OCI-LY1 (cell line): ENCODE measurements at regions not wholly inside any gene's neighbourhood (a gene's known extent, or its start where the extent isn't known, plus 50 kb on each side); places are given as distances from the start of the nearest gene placed in this dataset.

Experiments used
- H2AFZ ChIP-seq: fragments of 200-600 bp; sonication (generic), shearing (Covaris generic); 2 replicates; pipeline ENCODE4 v1.6.0; 2014; ENCODE audit warnings: antibody characterized with exemption, mild to moderate bottlenecking, low read length
- H3F3A ChIP-seq: fragments of 200-600 bp; sonication (generic), shearing (Covaris generic); 2 replicates; pipeline ENCODE4 v1.6.0; 2014; ENCODE audit warnings: mild to moderate bottlenecking, antibody characterized with exemption, low read length, moderate library complexity; ENCODE audit not compliant: insufficient read depth
- H3K27ac ChIP-seq: fragments of 200-600 bp; sonication (generic); 2 replicates; pipeline ENCODE4 v1.5.1; 2014; ENCODE audit warnings: low read length, mixed run types, mild to moderate bottlenecking, low read depth; ENCODE audit not compliant: poor library complexity, severe bottlenecking
- H3K27me3 ChIP-seq: fragments of 200-600 bp; sonication (generic); 2 replicates; pipeline ENCODE4 v1.6.0; 2014; ENCODE audit warnings: antibody characterized with exemption, mild to moderate bottlenecking, low read length, moderate library complexity; ENCODE audit not compliant: insufficient read depth
- H3K36me3 ChIP-seq: fragments of 200-600 bp; sonication (generic); 2 replicates; pipeline ENCODE4 v1.6.1; 2014; ENCODE audit warnings: mild to moderate bottlenecking, antibody characterized with exemption, low read length, moderate library complexity, mixed read lengths; ENCODE audit not compliant: insufficient read depth
- H3K4me1 ChIP-seq: fragments of 200-600 bp; sonication (generic); 2 replicates; pipeline ENCODE4 v1.5.1; 2014; ENCODE audit warnings: mild to moderate bottlenecking, low read length, moderate library complexity; ENCODE audit not compliant: insufficient read depth, severe bottlenecking
- H3K4me2 ChIP-seq: fragments of 200-600 bp; sonication (generic), shearing (Covaris generic); 2 replicates; pipeline ENCODE4 v1.6.1; 2014; ENCODE audit warnings: low read length
- H3K4me3 ChIP-seq: fragments of 200-600 bp; sonication (generic); 2 replicates; pipeline ENCODE4 v1.5.1; 2014; ENCODE audit warnings: low read length, low read depth, mild to moderate bottlenecking, mixed read lengths; ENCODE audit not compliant: poor library complexity, severe bottlenecking
- H3K79me2 ChIP-seq: fragments of 200-600 bp; shearing (Covaris generic); 2 replicates; pipeline ENCODE4 v1.6.1; 2016; ENCODE audit warnings: mixed run types, low read length, mixed read lengths; ENCODE audit not compliant: insufficient read depth
- H3K9ac ChIP-seq: fragments of 200-600 bp; sonication (generic), shearing (Covaris generic); 2 replicates; pipeline ENCODE4 v1.6.1; 2014; ENCODE audit warnings: mild to moderate bottlenecking, low read length, mixed read lengths
- H3K9me2 ChIP-seq: fragments of 200-600 bp; sonication (generic), shearing (Covaris generic); 2 replicates; pipeline ENCODE4 v1.6.1; 2014; ENCODE audit warnings: low read depth, mild to moderate bottlenecking, low read length, mixed read lengths
- H3K9me3 ChIP-seq: fragments of 200-600 bp; shearing (Covaris generic); 2 replicates; pipeline ENCODE4 v1.6.1; 2014; ENCODE audit warnings: low read length, mixed read lengths
- H4K20me1 ChIP-seq: fragments of 200-600 bp; sonication (generic), shearing (Covaris generic); 2 replicates; pipeline ENCODE4 v1.6.0; 2016; ENCODE audit warnings: mild to moderate bottlenecking, low read length; ENCODE audit not compliant: insufficient read depth
- CTCF ChIP-seq: fragments of 200-600 bp; sonication (generic), shearing (Covaris generic); IDR thresholded peaks from 2 replicates; pipeline ENCODE4 v1.5.1; 2017; ENCODE audit warnings: mild to moderate bottlenecking, antibody characterized with exemption, low read length, moderate library complexity, mixed read lengths
- EZH2 ChIP-seq: fragments of 200-600 bp; sonication (generic), shearing (Covaris generic); IDR thresholded peaks from 2 replicates; pipeline ENCODE4 v1.8.0; 2017; ENCODE audit warnings: borderline replicate concordance, mixed run types, mild to moderate bottlenecking, antibody characterized with exemption, low read length, moderate library complexity, mixed read lengths

- Histone ChIP-seq H3K9me2 (no peaks in the 10 kb centered on the region), H2AFZ (no peak overlapping the region; the same call in 1 of the 2 replicates), H3K4me3 (no peak overlapping the region), H3K36me3 (no peaks in the 10 kb centered on the region), H3F3A (no peaks in the 10 kb centered on the region), H3K27me3 (no peaks in the 10 kb centered on the region), H3K9me3 (no peaks in the 10 kb centered on the region), H3K27ac (no peak overlapping the region), H3K9ac (no peak overlapping the region), H3K4me2 (peak overlapping the region; percentile 26; the same call in 1 of the 2 replicates), H3K4me1 (peaks cover 3% of the 10 kb centered on the region), H4K20me1 (no peaks in the 10 kb centered on the region), H3K79me2 (no peaks in the 10 kb centered on the region)
- TF ChIP-seq EZH2 (no peak), CTCF (no peak)
Observed at GRCh38 chrX:42538405-42538804, 239.6 kb downstream of the PPP1R2C start.

GRCh38 chrX:42536286-42536685 is 241.7 kb downstream of the PPP1R2C start:
- Histone ChIP-seq H3K4me3 (no peak overlapping the region), H3K36me3 (no peaks in the 10 kb centered on the region), H3K9me2 (no peaks in the 10 kb centered on the region), H2AFZ (no peak overlapping the region), H3K27ac (no peak overlapping the region), H4K20me1 (no peaks in the 10 kb centered on the region), H3K27me3 (no peaks in the 10 kb centered on the region), H3K9ac (no peak overlapping the region), H3K79me2 (no peaks in the 10 kb centered on the region), H3K4me2 (no peak overlapping the region), H3K9me3 (no peaks in the 10 kb centered on the region), H3K4me1 (peaks cover 3% of the 10 kb centered on the region), H3F3A (no peaks in the 10 kb centered on the region)
- TF ChIP-seq EZH2 (no peak), CTCF (no peak)

GRCh38 chrX:42535233-42535632 is 242.7 kb downstream of the PPP1R2C start:
- Histone ChIP-seq H3K27ac (no peak overlapping the region), H3K4me1 (peaks cover 3% of the 10 kb centered on the region), H3K9ac (no peak overlapping the region), H3K79me2 (no peaks in the 10 kb centered on the region), H3K36me3 (no peaks in the 10 kb centered on the region), H3K4me2 (no peak overlapping the region), H3F3A (no peaks in the 10 kb centered on the region), H3K9me2 (no peaks in the 10 kb centered on the region), H3K9me3 (no peaks in the 10 kb centered on the region), H3K27me3 (no peaks in the 10 kb centered on the region), H4K20me1 (no peaks in the 10 kb centered on the region), H2AFZ (no peak overlapping the region), H3K4me3 (no peak overlapping the region)
- TF ChIP-seq CTCF = no peak
- no peak for TF ChIP-seq EZH2
